GM18868 (cell line): ENCODE measurements at regions not wholly inside any gene's neighbourhood (a gene's known extent, or its start where the extent isn't known, plus 50 kb on each side); places are given as distances from the start of the nearest gene placed in this dataset.
"Not testable (repeated sequence)": the region's sequence is repeated elsewhere in the genome, so short reads cannot be mapped to it uniquely, and the experiment has no call there.

Experiments used
- ATAC-seq: cut with Tn5 transposase; IDR thresholded peaks from one replicate; pipeline ENCODE4 v1.9.1; 2021; ENCODE audit warnings: mild to moderate bottlenecking, moderate library complexity; ENCODE audit not compliant: unreplicated experiment

GRCh38 chr5:89584339-89584956 is 701.5 kb upstream of the MEF2C start:
- no peak for ATAC-seq

GRCh38 chr5:89583534-89583933 is 700.5 kb upstream of the MEF2C start:
- ATAC-seq = no peak

GRCh38 chr5:89582768-89583339 is 699.9 kb upstream of the MEF2C start:
- no peak for ATAC-seq

GRCh38 chr5:89580976-89581375 is 698.0 kb upstream of the MEF2C start:
- ATAC-seq = no peak

DNA sequence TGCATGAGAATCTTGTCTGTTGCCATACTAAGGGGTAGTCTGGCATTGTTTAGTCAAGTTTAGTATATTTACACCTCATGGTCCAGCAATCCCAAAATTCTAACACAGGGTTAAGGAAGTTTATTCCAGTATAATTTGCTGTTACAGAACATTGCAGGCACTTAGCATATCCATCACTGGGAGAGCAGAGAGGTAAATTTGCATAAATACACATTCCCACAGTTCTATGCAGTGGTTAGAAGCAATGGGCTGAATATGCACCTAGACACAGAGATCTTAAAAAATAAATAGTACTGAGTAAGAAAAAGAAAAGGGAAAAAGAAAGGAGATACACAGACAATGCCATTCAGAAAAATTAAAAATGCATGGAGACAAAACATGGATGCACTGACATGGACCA is 692.3 kb upstream of the MEF2C start:
- ATAC-seq = no peak

DNA sequence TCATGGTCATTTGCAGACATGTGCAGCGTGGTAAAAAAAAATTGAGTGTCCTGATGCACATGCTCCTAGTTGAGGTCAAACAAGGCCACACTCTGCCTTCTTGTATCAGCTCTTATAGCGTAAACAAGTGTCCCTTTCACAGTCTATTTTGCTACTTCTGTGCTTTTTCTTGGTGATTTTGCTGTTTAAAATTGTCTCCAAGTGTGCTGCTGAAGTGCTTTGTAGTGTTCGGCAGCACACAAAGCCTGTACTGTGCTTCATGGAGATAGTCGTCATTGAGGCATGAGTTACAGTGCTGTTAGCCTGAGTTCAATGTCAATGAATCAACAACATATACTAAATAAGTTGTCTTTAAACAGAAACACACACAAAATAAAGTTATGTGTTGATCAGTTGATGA is 690.4 kb upstream of the MEF2C start:
- ATAC-seq = no peak

GRCh38 chr5:89572696-89573095 is 689.7 kb upstream of the MEF2C start:
- ATAC-seq = no peak

DNA sequence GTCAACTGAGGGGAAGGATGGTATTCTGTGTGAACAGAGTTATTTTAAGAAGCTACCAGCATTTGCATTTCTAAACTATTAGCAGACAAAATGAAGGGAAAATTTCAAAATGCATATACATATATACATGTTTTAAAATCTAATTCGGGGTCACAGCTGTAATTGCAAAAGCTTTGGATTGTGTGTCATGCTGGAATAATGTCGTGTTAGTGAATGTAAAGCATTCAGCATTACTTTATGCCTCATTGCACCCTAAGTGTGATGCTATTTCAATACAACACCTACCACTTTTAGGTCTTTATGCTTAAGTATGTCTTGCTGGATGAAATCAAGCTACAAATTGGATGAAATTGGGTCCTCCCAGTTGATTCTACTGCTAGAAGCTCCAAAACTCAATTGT is 687.6 kb upstream of the MEF2C start:
- ATAC-seq = no peak

DNA sequence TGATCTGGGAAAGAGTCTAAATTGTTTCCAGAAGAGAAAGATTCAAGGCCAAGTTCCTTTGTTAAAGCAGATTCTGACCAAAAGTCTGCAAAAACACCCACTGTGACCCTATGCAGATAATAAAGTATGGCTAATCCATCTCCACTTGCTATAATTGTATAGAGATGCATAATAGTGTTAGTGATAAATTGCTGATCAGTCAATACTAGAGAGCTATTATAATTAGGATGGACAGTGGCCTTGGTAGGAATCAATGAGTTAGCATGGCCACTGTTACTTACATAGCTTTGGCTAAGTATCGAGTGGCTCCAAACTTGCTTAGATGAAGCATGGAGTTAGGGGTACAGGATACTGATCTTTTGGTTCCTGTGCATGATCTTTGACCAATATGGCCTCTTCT is 683.4 kb upstream of the MEF2C start:
- ATAC-seq = no peak

GRCh38 chr5:89560696-89561095 is 677.7 kb upstream of the MEF2C start:
- ATAC-seq = no peak

GRCh38 chr5:89556215-89556913 is 673.4 kb upstream of the MEF2C start:
- ATAC-seq = no peak

- no peak for ATAC-seq
These were observed 663.7 kb upstream of the MEF2C start for GRCh38 chr5:89546657-89547056.

DNA sequence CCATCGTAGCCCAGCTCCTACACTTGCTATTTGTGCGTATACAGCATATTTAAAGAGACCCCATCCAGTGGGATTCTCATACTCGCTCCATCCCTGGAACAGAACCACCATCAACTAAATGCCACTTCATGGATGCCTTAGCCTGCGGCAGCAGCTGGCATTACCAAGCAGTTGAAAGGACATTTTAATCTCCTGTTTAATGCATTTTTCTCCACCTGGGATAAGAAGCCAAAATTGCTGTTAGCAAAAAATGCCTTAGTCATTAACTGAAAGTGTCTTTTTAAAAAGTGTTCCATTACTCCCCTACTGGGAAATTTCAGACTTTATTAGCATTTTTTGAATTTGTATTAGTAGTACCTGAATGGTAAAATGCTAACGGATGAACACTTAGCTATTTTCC is 662.6 kb upstream of the MEF2C start:
- ATAC-seq = no peak

- no peak for ATAC-seq
These were observed 662.1 kb upstream of the MEF2C start for GRCh38 chr5:89545076-89545475.

- no peak for ATAC-seq
These were observed 659.8 kb upstream of the MEF2C start for GRCh38 chr5:89542736-89543135.

GRCh38 chr5:89537800-89538199 is 654.8 kb upstream of the MEF2C start:
- no peak for ATAC-seq

DNA sequence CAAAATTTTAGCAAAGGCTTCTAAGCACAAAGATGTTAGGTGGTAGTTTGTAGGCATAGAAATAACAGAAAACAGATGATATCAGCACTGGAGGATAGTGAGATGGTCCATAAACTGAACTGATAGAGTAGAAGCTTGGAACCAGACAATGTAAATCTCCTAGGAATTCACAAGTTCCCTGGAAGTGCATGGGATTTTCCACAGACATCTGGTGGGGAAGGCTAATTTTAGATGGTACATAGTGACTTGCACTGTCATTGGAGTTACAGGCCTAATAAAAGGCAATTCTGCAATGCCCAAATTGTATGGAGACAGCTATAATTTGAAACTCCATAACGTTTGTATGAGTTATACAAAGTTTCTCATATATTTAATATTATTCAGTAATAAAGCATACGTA is 653.0 kb upstream of the MEF2C start:
- ATAC-seq = no peak

DNA sequence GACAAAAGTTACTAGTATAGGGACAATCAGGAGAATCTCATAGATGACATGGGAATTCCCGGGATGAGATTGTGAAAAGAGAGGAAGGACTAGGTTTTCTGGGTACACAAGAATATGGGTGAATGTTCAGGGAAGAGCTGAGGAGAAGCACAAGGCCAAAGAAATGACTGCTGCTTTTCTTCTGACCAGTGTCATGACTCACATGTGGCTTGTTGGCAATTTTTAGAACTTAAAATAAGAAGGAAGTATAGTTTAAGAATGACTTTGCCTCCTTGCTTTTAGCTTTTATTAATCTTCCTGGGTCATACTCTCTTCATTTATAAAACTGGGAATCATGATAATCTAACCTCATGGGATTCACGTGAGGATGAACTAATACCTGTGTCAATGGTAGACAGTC is 652.4 kb upstream of the MEF2C start:
- no peak for ATAC-seq

GRCh38 chr5:89534331-89534730 is 651.3 kb upstream of the MEF2C start:
- ATAC-seq = no peak

- no peak for ATAC-seq
These were observed 641.8 kb upstream of the MEF2C start for GRCh38 chr5:89524785-89525184.

DNA sequence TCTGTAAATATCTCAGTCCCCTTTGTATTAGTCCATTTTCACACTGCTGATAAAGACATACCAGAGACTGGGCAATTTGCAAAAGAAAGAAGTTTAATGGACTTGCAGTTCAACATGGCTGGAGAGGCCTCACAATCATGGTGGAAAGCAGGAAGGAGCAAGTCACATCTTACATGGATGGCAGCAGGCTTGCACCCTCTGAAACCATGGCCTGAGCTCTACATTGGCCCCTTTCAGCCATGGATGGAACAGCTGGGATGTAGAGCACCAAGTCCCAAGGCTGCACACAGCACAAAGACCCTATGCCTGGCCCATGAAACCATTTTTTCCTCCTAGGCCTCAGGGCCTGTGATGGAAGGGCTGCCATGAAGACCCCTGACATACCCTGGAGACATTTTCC is 640.9 kb upstream of the MEF2C start:
- not testable (repeated sequence) for ATAC-seq

- no peak for ATAC-seq
These were observed 637.8 kb upstream of the MEF2C start for GRCh38 chr5:89520771-89521170.
